ENCODE measurements at regions not wholly inside any gene's neighbourhood (a gene's known extent, or its start where the extent isn't known, plus 50 kb on each side); places are given as distances from the start of the nearest gene placed in this dataset.

DNA sequence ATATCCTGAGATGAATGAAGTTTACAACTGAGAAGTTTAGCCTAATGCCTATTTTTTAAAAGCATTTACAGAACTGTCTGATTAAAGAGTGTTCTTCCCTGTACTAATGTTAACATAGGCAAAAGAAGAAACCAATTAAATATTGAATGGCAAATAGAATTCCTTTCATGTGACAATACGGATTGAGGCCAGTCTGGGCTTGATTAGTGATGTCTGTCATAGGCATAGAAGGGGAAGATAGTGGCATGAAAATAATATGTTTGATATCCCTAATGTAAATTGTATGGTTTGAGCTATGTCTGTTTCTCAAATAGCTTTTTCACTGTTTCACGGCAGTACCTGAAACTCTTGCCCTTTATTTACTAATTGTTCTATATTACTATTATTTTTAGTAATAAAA is 443.1 kb upstream of the CLINT1 start:
- DNase-seq (ENCODE audit: low read depth in 2 of 2), result no peak

DNA sequence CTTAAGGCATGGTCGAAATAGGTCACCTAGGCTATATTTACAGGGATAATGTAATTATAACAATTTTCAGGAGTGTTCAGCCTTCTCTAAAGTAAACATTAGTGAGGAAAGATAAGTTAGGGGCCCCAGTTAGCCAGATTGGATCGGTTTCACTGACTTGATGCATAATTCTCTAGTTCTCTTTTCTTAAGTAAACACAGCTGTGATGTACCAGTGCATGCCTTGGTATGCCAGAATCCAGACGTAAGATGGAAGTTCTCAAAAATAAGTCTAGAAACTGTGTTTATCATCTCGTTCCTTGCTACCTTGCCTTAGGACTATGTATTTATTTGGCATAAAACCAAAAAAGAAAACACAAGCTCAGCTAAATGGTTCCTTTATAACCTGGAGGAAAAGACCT is 442.2 kb upstream of the CLINT1 start:
- DNase-seq (ENCODE audit: low read depth in 2 of 2), result no peak

DNA sequence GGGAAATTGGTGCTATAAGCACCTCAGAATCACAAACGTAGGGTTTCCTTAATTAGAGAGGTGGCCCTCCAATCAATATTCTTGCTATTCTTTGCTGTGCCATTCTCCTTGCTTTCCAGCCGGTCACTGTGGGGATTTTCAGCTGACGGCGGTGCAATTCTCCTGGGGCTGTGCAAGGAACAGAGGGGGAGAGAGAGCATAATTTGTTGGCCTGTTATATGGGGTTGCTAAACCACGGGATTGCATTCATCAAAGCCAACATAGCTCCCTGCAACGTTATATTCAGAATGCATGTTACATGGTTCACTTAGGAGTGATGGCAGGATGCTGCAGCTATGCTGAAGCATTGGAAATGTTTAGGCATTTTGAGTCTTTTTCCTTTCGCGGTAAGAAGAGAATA is 441.3 kb upstream of the CLINT1 start:
- no peak for DNase-seq (ENCODE audit: low read depth in 2 of 2)

DNA sequence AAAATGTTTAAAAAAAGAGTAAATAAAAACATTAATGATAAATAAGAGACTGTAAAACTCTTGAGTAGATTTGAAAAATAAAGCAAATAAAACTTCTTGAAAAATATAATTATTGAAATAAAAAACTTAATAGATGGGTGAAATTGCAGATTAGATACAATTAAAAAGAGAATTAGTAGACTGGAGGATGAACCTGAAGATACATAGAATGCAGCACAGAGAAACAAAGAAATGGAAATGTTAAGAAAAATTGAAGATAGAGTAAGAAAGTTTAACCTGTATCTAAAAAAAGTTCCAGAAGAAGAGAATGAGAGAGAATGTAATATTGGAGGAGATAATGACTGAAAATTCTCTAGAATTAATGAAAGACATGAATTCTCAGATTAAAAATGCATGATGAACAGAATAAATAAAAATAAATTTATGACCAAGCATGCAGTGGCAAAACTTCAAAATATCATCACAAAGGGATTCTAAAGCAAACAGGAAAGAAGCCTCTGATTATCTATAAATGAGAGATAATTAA is 438.1 kb upstream of the CLINT1 start:
- DNase-seq (ENCODE audit: low read depth in 2 of 2), result no peak

GRCh38 chr5:158294701-158295100 is 435.8 kb upstream of the CLINT1 start:
- no peak for DNase-seq (ENCODE audit: low read depth in 2 of 2)

- DNase-seq (ENCODE audit: low read depth in 2 of 2), result no peak
Observed at GRCh38 chr5:158292981-158293380, 434.0 kb upstream of the CLINT1 start.

DNA sequence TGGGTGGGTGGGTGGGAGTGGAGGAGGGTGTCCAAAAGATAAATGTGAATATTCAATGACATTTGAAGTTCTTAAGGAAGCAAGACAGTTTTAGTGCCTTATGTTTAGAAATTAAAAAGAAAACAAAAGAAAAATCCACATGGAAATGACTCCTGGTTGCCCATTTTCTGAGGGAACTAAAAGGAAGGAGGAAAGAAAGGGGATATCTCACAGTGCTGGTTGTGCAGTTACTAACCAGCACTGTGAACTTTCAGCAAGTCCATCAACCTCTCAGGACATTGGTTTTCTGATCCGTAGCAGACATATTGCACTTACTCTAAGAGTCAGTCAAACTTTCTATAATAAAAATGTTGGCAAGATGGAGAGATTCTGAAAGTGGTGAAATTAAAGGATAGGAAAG is 431.0 kb upstream of the CLINT1 start:
- no peak for DNase-seq (ENCODE audit: low read depth in 2 of 2)

GRCh38 chr5:158288272-158288657 is 429.3 kb upstream of the CLINT1 start:
- no peak for DNase-seq (ENCODE audit: low read depth in 2 of 2)

GRCh38 chr5:158287643-158288271 is 428.8 kb upstream of the CLINT1 start:
- DNase-seq (ENCODE audit: low read depth in 2 of 2), result no peak

DNA sequence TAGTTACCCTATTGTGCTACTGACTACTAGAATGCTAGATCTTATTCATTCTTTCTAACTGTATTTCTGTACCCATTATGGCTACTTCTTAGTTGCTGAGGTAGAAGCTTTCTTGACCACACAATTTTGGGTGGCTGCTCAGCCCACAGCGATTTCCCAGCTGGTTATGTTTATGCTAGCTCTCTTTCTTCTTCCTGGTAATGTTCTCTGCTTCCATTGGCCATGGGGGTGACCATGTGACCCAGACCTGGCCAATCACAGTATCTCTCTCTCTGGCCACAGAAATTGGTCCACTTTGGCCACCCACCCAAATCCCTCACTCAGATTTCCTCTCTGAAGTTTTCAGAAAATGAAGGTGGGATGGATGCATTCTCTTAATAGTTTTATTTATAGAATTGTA is 427.9 kb upstream of the CLINT1 start:
- no peak for DNase-seq (ENCODE audit: low read depth in 2 of 2)

- no peak for DNase-seq (ENCODE audit: low read depth in 2 of 2)
Observed at GRCh38 chr5:158285698-158286097, 426.8 kb upstream of the CLINT1 start.

DNA sequence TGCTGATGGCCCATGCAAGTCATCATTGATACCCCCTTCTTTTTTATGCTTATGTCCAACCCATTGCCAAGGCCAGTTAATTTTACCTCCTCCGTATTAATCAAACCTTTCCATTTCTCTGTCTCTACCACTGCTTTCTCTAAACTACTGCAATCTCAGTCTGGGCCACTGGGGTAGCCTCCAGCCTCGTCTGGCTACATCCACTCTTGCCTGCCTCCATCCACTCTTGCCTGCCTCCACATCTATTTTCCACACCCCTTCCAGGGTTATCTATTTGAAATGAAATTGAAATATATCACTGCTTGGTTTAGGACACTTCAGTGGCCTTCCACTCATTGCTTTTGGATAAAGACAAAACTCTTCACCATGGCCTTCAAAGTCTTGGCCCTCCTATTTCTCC is 425.3 kb upstream of the CLINT1 start:
- DNase-seq (ENCODE audit: low read depth in 2 of 2), result no peak

DNA sequence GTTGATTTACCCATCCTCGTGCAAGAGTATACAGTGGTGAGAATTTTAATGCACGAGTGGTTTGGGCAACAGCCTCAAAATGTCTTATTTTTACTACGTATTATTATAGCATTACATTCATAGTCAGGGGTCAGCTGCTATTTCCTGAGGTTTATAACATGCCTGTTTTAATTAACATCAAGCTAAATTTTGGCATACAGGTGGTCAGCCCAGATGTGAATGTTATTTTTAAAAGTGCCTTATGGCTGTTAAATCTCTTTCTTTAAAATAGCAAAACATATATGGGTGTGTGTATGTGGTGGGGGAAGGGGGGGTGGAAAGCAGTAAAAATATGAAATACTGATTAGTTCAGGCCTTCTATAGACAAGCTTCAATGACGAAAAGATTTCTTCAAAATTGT is 424.5 kb upstream of the CLINT1 start:
- no peak for DNase-seq (ENCODE audit: low read depth in 2 of 2)

DNA sequence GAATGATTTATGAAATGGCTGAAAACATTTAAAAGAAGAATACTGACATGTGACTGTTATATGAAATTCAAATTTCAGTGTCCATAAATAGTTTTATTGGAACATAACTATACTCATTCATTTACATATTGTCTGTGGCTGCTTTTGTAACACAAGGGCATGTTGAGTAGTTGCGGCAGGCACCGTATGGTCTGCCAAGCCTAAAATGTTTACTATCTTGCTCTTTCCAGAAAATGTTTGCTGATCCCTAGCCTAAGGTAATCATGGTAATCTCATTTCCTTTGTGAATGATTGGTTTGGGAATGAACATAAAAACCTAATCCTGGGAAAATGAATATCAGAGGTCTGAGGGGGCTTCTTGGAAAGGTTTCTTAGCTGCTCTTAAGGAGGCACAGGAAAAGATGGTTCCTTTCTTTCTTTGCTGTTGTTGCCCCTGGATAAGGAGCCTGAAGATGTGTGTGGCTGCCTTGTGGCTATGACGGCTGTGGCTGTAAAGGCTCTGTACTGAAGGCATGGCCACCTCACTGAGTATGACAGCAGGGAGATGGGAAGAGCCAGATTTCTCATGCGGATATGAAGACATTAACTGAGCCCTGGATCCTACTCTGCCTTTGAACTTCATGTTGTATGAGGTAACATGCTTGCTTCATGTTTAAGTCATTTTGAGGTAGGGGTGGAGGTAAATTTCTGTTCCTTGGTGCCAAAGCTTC is 419.4 kb upstream of the CLINT1 start:
- DNase-seq (ENCODE audit: low read depth in 2 of 2), result no peak

DNA sequence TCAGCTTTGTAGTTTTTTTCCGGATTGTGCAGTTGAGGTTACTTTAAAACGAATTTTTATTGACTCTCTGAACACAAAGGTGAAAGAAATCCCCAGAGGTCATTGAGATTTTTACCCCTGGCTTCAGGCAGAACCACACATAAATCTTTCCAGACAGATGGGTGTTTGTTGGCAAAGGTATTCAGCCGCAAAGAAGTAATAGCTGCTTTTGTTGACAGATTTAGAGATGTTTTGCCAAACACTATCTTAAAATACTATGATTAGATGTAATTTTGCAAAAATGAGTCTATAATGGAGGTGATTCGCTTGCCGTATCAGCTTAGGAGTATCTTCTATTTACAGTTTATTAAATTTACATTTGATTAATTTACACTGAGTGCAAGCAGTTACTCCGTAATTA is 418.3 kb upstream of the CLINT1 start:
- DNase-seq (ENCODE audit: low read depth in 2 of 2), result no peak

GRCh38 chr5:158276692-158277091 is 417.7 kb upstream of the CLINT1 start:
- no peak for DNase-seq (ENCODE audit: low read depth in 2 of 2)

- DNase-seq (ENCODE audit: low read depth in 2 of 2), result no peak
Observed at GRCh38 chr5:158275511-158275910, 416.6 kb upstream of the CLINT1 start.

DNA sequence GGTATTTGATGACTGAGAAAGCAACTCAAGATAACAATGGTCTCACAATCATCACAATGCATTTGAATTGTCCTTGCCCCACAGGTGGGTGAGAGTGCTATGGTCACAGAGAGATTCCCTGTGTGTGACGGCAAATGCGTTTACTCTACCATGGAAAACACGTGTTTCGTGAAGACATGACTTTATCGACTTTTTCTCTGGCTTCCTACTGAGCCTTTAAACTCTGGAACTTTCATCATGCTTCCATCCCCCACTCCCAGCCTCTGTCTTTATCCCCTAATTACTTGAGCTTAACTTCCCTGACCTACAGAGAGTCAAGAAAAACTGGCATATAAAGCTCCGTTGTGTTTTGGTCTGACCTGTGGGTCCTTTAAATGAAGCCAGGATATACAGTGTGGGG is 414.1 kb upstream of the CLINT1 start:
- no peak for DNase-seq (ENCODE audit: low read depth in 2 of 2)

- no peak for DNase-seq (ENCODE audit: low read depth in 2 of 2)
Observed at GRCh38 chr5:158272409-158272808, 413.5 kb upstream of the CLINT1 start.

- DNase-seq (ENCODE audit: low read depth in 2 of 2), result no peak
Observed at GRCh38 chr5:158270996-158271554, 412.1 kb upstream of the CLINT1 start.

- DNase-seq (ENCODE audit: low read depth in 2 of 2), result no peak
Observed at GRCh38 chr5:158268286-158268685, 409.3 kb upstream of the CLINT1 start.

GRCh38 chr5:158267228-158267627 is 408.3 kb upstream of the CLINT1 start:
- DNase-seq (ENCODE audit: low read depth in 2 of 2), result no peak

Measured in stimulated activated CD8-positive, alpha-beta memory T cell treated with anti-CD3 and anti-CD28 coated beads, Interleukin-7, amount 100 ng/mL, for 4 hours (primary cell).